ENCODE measurements at regions not wholly inside any gene's neighbourhood (a gene's known extent, or its start where the extent isn't known, plus 50 kb on each side); places are given as distances from the start of the nearest gene placed in this dataset.

DNA sequence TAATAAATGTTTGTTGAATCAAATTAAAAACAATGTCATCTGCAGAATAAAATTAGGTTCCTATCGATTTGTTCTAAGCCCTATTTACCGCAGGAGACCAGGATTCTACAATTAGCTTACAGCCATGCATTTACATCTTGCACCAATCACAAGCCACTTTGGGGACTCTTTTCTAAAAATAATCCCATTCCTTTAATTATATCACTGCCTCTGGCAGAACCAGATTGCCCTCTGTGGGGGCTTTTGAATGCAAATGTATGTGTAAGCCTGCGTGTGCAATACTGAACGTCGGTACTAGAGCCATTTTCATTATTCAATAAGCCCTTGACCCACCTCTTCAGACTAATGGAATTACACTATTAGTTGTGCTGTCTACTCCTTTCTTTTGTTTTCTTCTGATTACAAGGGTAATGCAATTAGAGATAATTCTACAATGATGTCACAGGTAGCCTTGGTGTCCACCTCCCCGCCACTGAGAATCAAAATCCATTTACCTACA is 391.3 kb upstream of the XYLT1 start:
- H3K4me3 Mint-ChIP-seq = no peak overlapping the region
- peaks cover 18% of the 10 kb centered on the region for H3K4me1 Mint-ChIP-seq (ENCODE audit: unreplicated experiment)
- TF ChIP-seq, protein P1, sequence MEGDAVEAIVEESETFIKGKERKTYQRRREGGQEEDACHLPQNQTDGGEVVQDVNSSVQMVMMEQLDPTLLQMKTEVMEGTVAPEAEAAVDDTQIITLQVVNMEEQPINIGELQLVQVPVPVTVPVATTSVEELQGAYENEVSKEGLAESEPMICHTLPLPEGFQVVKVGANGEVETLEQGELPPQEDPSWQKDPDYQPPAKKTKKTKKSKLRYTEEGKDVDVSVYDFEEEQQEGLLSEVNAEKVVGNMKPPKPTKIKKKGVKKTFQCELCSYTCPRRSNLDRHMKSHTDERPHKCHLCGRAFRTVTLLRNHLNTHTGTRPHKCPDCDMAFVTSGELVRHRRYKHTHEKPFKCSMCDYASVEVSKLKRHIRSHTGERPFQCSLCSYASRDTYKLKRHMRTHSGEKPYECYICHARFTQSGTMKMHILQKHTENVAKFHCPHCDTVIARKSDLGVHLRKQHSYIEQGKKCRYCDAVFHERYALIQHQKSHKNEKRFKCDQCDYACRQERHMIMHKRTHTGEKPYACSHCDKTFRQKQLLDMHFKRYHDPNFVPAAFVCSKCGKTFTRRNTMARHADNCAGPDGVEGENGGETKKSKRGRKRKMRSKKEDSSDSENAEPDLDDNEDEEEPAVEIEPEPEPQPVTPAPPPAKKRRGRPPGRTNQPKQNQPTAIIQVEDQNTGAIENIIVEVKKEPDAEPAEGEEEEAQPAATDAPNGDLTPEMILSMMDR (conservative IDR thresholded peaks at IDR 0.05) = no peak
- no peak overlapping the region for H3K27ac Mint-ChIP-seq
- DNase-seq (ENCODE audit: extremely low spot score, unreplicated experiment) = no peak
- peaks cover 2% of the 10 kb centered on the region for H3K27me3 Mint-ChIP-seq
- H3K9me3 Mint-ChIP-seq = no peaks in the 10 kb centered on the region
- H3K36me3 Mint-ChIP-seq = no peaks in the 10 kb centered on the region

DNA sequence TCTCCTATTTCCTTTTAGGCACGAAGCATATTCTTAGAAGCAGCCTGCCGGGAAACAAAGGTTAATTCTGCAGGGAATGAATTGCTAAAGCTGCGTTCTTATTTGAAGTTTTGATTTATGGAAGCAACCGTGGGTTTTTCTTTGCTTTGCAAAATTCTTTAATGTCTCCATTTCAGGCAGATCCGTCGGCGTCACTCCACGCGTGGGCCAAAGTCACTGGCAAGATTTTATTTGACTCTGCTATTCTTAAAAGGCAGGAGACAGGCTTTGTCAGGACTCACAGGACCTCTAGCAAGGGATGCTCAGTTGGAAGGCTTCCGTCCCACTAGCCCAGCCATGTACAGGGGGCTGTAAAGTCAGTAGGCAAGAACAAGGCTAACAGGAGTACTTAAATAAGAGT is 387.3 kb upstream of the XYLT1 start:
- no peak overlapping the region for H3K27ac Mint-ChIP-seq
- no peak overlapping the region for H3K4me3 Mint-ChIP-seq
- H3K4me1 Mint-ChIP-seq (ENCODE audit: unreplicated experiment) = peaks cover 11% of the 10 kb centered on the region
- H3K9me3 Mint-ChIP-seq = no peaks in the 10 kb centered on the region
- DNase-seq (ENCODE audit: extremely low spot score, unreplicated experiment) = no peak
- peaks cover 7% of the 10 kb centered on the region for H3K27me3 Mint-ChIP-seq
- no peaks in the 10 kb centered on the region for H3K36me3 Mint-ChIP-seq
- TF ChIP-seq, protein P1 (conservative IDR thresholded peaks at IDR 0.05) = no peak

DNA sequence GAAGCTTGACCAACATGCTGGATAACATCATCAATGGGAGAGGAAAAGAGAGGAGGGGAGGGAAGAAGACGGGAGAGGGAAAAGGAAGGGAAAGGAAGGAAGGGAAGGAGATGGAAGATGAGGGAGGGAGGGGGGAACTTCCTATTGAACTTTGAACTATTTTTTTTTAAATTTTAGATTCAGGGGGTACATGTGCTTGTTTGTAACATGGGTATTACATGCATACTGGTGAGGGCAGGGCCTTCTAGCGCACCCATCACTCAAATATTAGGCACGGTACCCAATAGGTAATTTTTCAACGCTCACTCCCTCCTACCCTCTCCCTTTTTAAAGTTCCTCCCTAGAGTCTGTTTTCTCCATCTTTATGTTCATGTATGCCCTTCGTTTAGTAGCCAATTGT is 383.2 kb upstream of the XYLT1 start:
- Mint-ChIP-seq H3K9me3 (no peaks in the 10 kb centered on the region), H3K4me3 (no peak overlapping the region)

DNA sequence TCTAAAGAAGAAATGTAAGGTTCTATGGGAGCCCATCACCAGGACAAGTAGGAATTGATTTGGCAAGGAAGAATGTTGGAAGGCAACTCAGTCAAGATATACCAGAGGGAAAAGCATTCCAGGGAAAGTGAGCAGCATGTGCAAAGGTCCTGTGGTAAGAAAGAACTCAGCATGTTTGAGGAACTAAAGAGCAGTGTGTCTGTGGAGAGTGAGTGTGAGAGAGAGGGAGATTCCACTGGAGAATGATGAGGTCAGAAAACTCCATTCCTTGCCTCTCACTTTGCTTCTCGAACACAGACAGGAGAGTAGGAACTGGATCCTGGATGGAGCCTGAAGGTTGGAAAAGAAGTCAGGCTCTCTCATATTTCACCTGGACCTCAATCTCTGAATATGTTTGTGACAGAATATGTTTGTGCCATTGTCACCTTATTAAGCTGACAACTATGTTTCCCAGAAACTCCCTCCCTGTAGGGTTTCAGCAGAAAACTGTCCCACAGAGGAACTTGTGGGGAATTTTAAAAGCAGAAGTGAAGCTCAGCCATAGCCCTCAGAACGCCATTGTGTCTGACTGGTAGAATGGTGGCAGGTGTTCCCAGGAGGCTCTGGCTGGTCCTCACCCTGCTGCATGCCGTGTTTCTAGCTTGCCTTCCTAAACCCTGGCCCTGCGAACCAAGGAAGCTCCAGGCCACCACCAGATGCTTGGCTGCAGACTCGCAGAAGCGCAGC is 382.4 kb upstream of the XYLT1 start:
- DNase-seq (ENCODE audit: extremely low spot score, unreplicated experiment) = no peak
- Mint-ChIP-seq H3K27ac (no peak overlapping the region), H3K36me3 (no peaks in the 10 kb centered on the region), H3K27me3 (peaks cover 24% of the 10 kb centered on the region), H3K9me3 (no peaks in the 10 kb centered on the region), H3K4me1 (ENCODE audit: unreplicated experiment) (peaks cover 21% of the 10 kb centered on the region), H3K4me3 (no peak overlapping the region)
- TF ChIP-seq, protein P1 (conservative IDR thresholded peaks at IDR 0.05) = no peak

More for the DNA sequence above, 383.2 kb upstream of the XYLT1 start:
- DNase-seq (ENCODE audit: extremely low spot score, unreplicated experiment) = no peak
- peaks cover 27% of the 10 kb centered on the region for H3K4me1 Mint-ChIP-seq (ENCODE audit: unreplicated experiment)
- TF ChIP-seq, protein P1 (conservative IDR thresholded peaks at IDR 0.05) = no peak
- H3K27ac Mint-ChIP-seq = no peak overlapping the region
- H3K36me3 Mint-ChIP-seq = no peaks in the 10 kb centered on the region
- H3K27me3 Mint-ChIP-seq = peaks cover 21% of the 10 kb centered on the region

DNA sequence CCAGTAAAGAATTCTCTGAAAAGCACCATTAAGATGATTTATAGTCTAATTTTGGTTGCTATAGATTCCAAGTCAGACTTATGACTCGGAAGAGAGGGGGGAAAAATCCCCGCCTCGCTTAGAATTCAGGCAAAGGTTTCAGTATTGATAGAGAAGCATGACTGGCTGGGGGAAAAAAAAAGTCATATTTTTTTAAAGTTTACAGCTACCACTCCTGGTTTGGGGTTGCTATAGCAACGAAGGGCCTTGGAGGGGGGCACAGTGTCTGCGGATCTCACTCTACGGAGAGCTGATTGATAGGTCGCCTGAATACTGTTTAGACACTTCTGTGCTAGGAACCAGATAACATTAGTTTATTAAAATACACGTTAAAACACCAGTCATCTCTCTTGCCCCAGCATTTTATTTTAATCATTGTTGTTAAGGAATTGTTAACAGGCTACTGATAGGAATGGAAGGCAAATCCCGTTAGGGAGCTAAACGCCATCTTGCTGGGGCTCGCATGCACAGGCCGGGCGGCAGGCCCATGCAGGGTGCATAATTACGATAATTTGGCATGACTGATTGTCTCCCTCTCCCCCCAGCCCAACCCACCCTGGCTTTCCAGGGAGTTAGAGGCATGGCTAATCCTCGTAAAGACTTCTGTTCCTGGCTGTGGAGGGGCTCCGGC is 380.0 kb upstream of the XYLT1 start:
- TF ChIP-seq, protein P1 (conservative IDR thresholded peaks at IDR 0.05) = no peak
- DNase-seq (ENCODE audit: extremely low spot score, unreplicated experiment) = no peak
- Mint-ChIP-seq H3K27me3 (peaks cover 19% of the 10 kb centered on the region), H3K9me3 (no peaks in the 10 kb centered on the region), H3K27ac (no peak overlapping the region), H3K4me1 (ENCODE audit: unreplicated experiment) (peaks cover 16% of the 10 kb centered on the region), H3K4me3 (peak overlapping the region; percentile 75), H3K36me3 (no peaks in the 10 kb centered on the region)

Measured in type B pancreatic cell (in vitro differentiated cells).